Retinal pigment epithelial cell (primary cell): ENCODE measurements at regions not wholly inside any gene's neighbourhood (a gene's known extent, or its start where the extent isn't known, plus 50 kb on each side); places are given as distances from the start of the nearest gene placed in this dataset.

Experiments used
- DNase-seq: peaks from one replicate; pipeline ENCODE4 v3.0.0-alpha.2; 2010; ENCODE audit warnings: low read depth
- H3K4me3 ChIP-seq: 2 replicates; pipeline ENCODE4 v1.5.1; 2011; ENCODE audit warnings: mild to moderate bottlenecking, low read length, control low read depth, moderate library complexity
- CTCF ChIP-seq: conservative IDR thresholded peaks from 2 replicates; pipeline ENCODE4 v1.5.1; 2011; ENCODE audit warnings: low read depth, low read length, control low read depth, inconsistent platforms

DNA sequence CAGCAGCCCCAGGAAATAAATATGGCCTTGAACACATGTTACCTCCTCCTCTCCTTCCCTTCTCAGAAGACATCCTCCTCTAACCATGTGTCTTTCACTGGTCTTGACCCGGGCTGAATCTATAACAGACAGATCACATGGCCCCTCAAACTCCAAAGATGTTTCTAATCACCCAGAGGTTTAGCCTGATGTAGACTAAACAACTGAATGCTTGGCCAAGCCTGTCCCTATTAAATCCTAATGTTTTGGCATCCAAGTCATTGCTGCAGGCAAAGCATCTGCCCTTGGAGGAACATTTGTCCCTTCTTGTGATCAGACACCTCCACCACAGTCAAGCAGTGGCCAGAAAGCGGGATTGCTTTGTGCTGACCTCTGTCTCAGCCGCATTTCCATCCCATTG is 65.5 kb downstream of the ANKRD60 start:
- TF ChIP-seq CTCF, result no peak
- no peak overlapping the region for H3K4me3 ChIP-seq
- no peak for DNase-seq

DNA sequence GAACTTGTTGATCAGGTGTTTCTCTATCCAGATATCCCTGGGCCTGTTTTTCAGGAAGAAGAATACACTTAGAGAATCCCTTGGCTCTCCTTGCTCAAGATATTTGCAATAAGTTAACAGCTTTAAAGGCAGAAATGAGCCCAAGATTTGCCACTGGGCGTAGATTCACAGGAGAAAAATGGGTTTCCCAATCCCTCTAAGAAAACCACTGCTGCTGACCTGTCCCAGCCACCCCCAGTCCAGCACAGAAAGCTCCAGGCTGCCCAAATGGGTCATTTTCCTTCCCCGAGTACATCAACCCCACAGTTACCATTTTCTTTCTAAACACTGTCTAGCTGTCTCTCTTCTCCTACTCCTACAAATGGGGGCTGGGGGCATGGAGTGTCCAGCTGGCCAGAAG is 67.3 kb downstream of the ANKRD60 start:
- no peak overlapping the region for H3K4me3 ChIP-seq
- no peak for TF ChIP-seq CTCF
- DNase-seq, result no peak

DNA sequence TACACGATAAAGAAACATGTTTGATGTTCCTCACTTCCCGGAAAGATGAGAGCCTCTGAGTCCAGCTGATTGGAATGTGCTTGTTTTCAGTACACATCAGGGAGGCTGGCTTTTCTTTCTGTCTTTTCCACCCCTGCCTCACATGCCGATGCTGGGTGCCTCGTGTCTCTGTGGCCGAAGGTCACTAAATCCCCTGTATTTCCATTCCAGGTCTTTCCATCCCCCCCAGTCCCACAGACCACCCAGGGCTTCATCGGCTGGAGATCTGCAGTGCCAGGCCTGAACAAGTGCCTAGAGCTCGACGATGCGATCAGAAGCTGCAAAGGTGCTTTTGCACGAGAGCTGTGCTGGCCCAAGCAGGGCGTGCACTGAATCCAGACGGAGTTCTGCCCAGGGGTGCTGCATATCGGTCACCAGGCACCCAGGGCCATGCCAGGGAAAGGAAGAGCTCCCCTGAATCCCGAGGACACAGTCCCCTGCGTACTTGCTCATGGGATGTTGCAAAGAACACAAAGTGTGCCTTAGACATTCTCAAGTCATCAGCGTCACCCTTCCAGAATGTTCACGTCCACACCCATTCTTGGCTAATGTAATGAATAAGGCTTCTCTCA is 67.9 kb downstream of the ANKRD60 start:
- DNase-seq, result no peak
- TF ChIP-seq CTCF, result no peak
- H3K4me3 ChIP-seq, result no peak overlapping the region

- no peak for DNase-seq
- no peak overlapping the region for H3K4me3 ChIP-seq
- TF ChIP-seq CTCF, result no peak
These were observed 73.1 kb downstream of the ANKRD60 start for GRCh38 chr20:58155148-58155925.

- no peak for TF ChIP-seq CTCF
- H3K4me3 ChIP-seq, result no peak overlapping the region
These were observed 74.3 kb downstream of the ANKRD60 start for GRCh38 chr20:58154113-58154512.

DNA sequence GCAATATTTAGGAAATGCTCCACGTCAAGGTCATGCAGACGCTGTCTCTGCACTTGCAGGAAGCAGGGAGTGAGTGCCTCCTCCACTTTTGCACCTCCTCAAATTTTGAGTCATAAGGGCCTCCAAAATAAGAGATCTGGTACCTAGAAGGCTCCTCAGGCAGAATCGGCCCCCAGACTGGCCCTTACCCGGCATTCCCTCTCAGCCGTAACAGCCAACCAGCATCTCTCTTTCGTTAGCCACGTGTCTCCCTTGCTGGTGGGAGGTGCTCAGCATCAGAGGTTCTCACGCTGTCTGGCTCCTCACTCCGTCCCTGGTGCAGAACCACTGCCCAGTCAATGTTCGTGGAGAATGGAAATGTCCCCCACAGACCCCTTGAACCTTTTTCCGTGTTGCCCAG is 75.3 kb downstream of the ANKRD60 start:
- no peak for TF ChIP-seq CTCF
- H3K4me3 ChIP-seq, result no peak overlapping the region
- no peak for DNase-seq

More at GRCh38 chr20:58154113-58154512, 74.3 kb downstream of the ANKRD60 start:
- DNase-seq, result no peak

GRCh38 chr20:58150772-58151171 is 77.7 kb downstream of the ANKRD60 start:
- no peak for DNase-seq
- no peak overlapping the region for H3K4me3 ChIP-seq
- no peak for TF ChIP-seq CTCF
